Effector CD8-positive, alpha-beta T cell (primary cell): ENCODE measurements at regions not wholly inside any gene's neighbourhood (a gene's known extent, or its start where the extent isn't known, plus 50 kb on each side); places are given as distances from the start of the nearest gene placed in this dataset.

Experiments used
- DNase-seq: peaks from one replicate; lab custom pipeline; 2025; lab: John Stamatoyannopoulos, UW

- no peak for DNase-seq
Measured at GRCh38 chr7:68432585-68432984, 1165.7 kb upstream of the AUTS2 start.

- DNase-seq = no peak
Measured at GRCh38 chr7:68433462-68434070, 1164.7 kb upstream of the AUTS2 start.

GRCh38 chr7:68434857-68435256 is 1163.4 kb upstream of the AUTS2 start:
- DNase-seq = no peak

GRCh38 chr7:68438016-68438415 is 1160.3 kb upstream of the AUTS2 start:
- DNase-seq = no peak

- no peak for DNase-seq
Measured at GRCh38 chr7:68438811-68439210, 1159.5 kb upstream of the AUTS2 start.

- no peak for DNase-seq
Measured at GRCh38 chr7:68439897-68440296, 1158.4 kb upstream of the AUTS2 start.

GRCh38 chr7:68440866-68441265 is 1157.4 kb upstream of the AUTS2 start:
- DNase-seq = no peak

GRCh38 chr7:68441645-68442044 is 1156.6 kb upstream of the AUTS2 start:
- DNase-seq = no peak

GRCh38 chr7:68442931-68443631 is 1155.2 kb upstream of the AUTS2 start:
- no peak for DNase-seq

- DNase-seq = no peak
Measured at GRCh38 chr7:68444042-68444441, 1154.2 kb upstream of the AUTS2 start.

GRCh38 chr7:68444956-68445355 is 1153.3 kb upstream of the AUTS2 start:
- DNase-seq = no peak

- DNase-seq = no peak
Measured at GRCh38 chr7:68446183-68446582, 1152.1 kb upstream of the AUTS2 start.

- DNase-seq = no peak
Measured at GRCh38 chr7:68449099-68449498, 1149.2 kb upstream of the AUTS2 start.

GRCh38 chr7:68449816-68450215 is 1148.5 kb upstream of the AUTS2 start:
- DNase-seq = no peak

GRCh38 chr7:68454931-68455330 is 1143.3 kb upstream of the AUTS2 start:
- no peak for DNase-seq

- no peak for DNase-seq
Measured at GRCh38 chr7:68456469-68456868, 1141.8 kb upstream of the AUTS2 start.

GRCh38 chr7:68457481-68457880 is 1140.8 kb upstream of the AUTS2 start:
- DNase-seq = no peak

- no peak for DNase-seq
Measured at GRCh38 chr7:68458010-68458908, 1140.0 kb upstream of the AUTS2 start.

GRCh38 chr7:68461430-68461829 is 1136.8 kb upstream of the AUTS2 start:
- DNase-seq = no peak

- no peak for DNase-seq
Measured at GRCh38 chr7:68470836-68471435, 1127.3 kb upstream of the AUTS2 start.

GRCh38 chr7:68472688-68473087 is 1125.6 kb upstream of the AUTS2 start:
- DNase-seq = no peak

GRCh38 chr7:68474661-68475216 is 1123.5 kb upstream of the AUTS2 start:
- no peak for DNase-seq
